SK-N-SH (cell line): ENCODE measurements at regions not wholly inside any gene's neighbourhood (a gene's known extent, or its start where the extent isn't known, plus 50 kb on each side); places are given as distances from the start of the nearest gene placed in this dataset.

Source experiments
- CTCF ChIA-PET: fragments of 300-600, 350-600 bp; formaldehyde crosslinking; extraction: SDS; loops from one replicate; lab custom pipeline; 2021; lab: Yijun Ruan, JAX
- POLR2A ChIA-PET: fragments of 350-600 bp; sonication (Branson Sonifier 250); formaldehyde crosslinking; extraction: SDS; loops from one replicate; lab custom pipeline; 2020; ENCODE audit warnings: antibody characterized with exemption, inconsistent platforms; lab: Yijun Ruan, JAX
- DNase-seq: peaks from one replicate; pipeline ENCODE4 v3.0.0; 2012
- H2AFZ ChIP-seq: fragments of 200-600 bp; sonication (generic); 2 replicates; pipeline ENCODE4 v1.8.1; 2016; ENCODE audit warnings: antibody characterized with exemption, mild to moderate bottlenecking, low read depth
- H3F3A ChIP-seq: fragments of 200-600 bp; sonication (generic); replicated peaks from 2 replicates; pipeline ENCODE3; 2016; ENCODE audit warnings: antibody characterized with exemption, mild to moderate bottlenecking; ENCODE audit not compliant: insufficient read depth
- H3K27ac ChIP-seq, 2 experiments: fragments of 200-500 bp in 1 of 2; fragments of 200-600 bp in 1 of 2; sonication (Bioruptor generic) in 1 of 2; sonication (generic), shearing (Covaris generic) in 1 of 2; 2 replicates each; pipeline versions ENCODE4 v1.5.1 to v1.6.1; 2014 to 2016; ENCODE audit warnings: low read depth in 2 of 2, inconsistent platforms in 1 of 2, low read length in 1 of 2, mild to moderate bottlenecking in 1 of 2, mixed read lengths in 1 of 2
- H3K27me3 ChIP-seq: fragments of 200-600 bp; sonication (generic), shearing (Covaris generic); 2 replicates; pipeline ENCODE4 v1.6.1; 2016; ENCODE audit warnings: mixed run types; ENCODE audit not compliant: insufficient read depth
- H3K36me3 ChIP-seq, 2 experiments: fragments of 200-500 bp in 1 of 2; fragments of 200-600 bp in 1 of 2; sonication (Bioruptor generic) in 1 of 2; sonication (generic) in 1 of 2; replicated peaks in 1 of 2; 2 replicates each; pipeline versions ENCODE3 to v1.5.1; 2014 to 2016; ENCODE audit warnings: low read length in 1 of 2, mild to moderate bottlenecking in 1 of 2; ENCODE audit not compliant: insufficient read depth in 2 of 2, control insufficient read depth in 1 of 2
- H3K4me1 ChIP-seq, 2 experiments: fragments of 200-500 bp in 1 of 2; fragments of 200-600 bp in 1 of 2; sonication (Bioruptor generic) in 1 of 2; sonication (generic), shearing (Covaris generic) in 1 of 2; 2 replicates each; pipeline versions ENCODE4 v1.5.1 to v1.6.1; 2014 to 2016; ENCODE audit warnings: low read depth in 1 of 2, low read length in 1 of 2, mixed run types in 1 of 2; ENCODE audit not compliant: insufficient read depth in 2 of 2, control insufficient read depth in 1 of 2
- H3K4me2 ChIP-seq: fragments of 200-600 bp; sonication (generic), shearing (Covaris generic); 2 replicates; pipeline ENCODE4 v1.6.1; 2017; ENCODE audit warnings: mixed run types
- H3K4me3 ChIP-seq, 2 experiments: fragments of 200-500 bp in 1 of 2; fragments of 200-600 bp in 1 of 2; sonication (Bioruptor generic) in 1 of 2; sonication (generic), shearing (Covaris generic) in 1 of 2; 2 replicates each; pipeline versions ENCODE4 v1.5.1 to v1.8.1; 2014 to 2016; ENCODE audit warnings: low read depth in 2 of 2, inconsistent platforms in 1 of 2, low read length in 1 of 2, mild to moderate bottlenecking in 1 of 2, mixed read lengths in 1 of 2, moderate library complexity in 1 of 2
- H3K79me2 ChIP-seq: fragments of 200-600 bp; sonication (generic); 2 replicates; pipeline ENCODE4 v1.8.1; 2017; ENCODE audit warnings: mild to moderate bottlenecking; ENCODE audit not compliant: insufficient read depth
- H3K9ac ChIP-seq: fragments of 200-600 bp; sonication (generic); 2 replicates; pipeline ENCODE4 v1.6.1; 2017; ENCODE audit warnings: mixed run types
- H3K9me2 ChIP-seq: fragments of 200-600 bp; sonication (generic); 2 replicates; pipeline ENCODE4 v1.6.1; 2017; ENCODE audit warnings: mixed run types
- H3K9me3 ChIP-seq: fragments of 200-600 bp; sonication (generic); 2 replicates; pipeline ENCODE4 v1.6.1; 2017; ENCODE audit warnings: mixed run types, mild to moderate bottlenecking, moderate library complexity
- H4K20me1 ChIP-seq: fragments of 200-600 bp; sonication (generic); 2 replicates; pipeline ENCODE4 v1.6.1; 2017; ENCODE audit warnings: mild to moderate bottlenecking, mixed run types; ENCODE audit not compliant: insufficient read depth
- CTCF ChIP-seq: fragments of 200-600 bp; sonication (generic); IDR thresholded peaks from 2 replicates; pipeline ENCODE4 v1.6.1; 2017; ENCODE audit warnings: antibody characterized with exemption, mild to moderate bottlenecking, moderate library complexity
- ELF1 ChIP-seq: IDR thresholded peaks from 2 replicates; pipeline ENCODE4 v1.4.0; 2012
- EZH2phosphoT487 ChIP-seq: fragments of 200-600 bp; sonication (generic); IDR thresholded peaks from 2 replicates; pipeline ENCODE4 v1.6.1; 2017; ENCODE audit warnings: low read depth, mixed run types, mild to moderate bottlenecking, antibody characterized with exemption, moderate library complexity, borderline replicate concordance
- FOXJ3 ChIP-seq: sonication (generic); formaldehyde crosslinking; IDR thresholded peaks from 2 replicates; pipeline ENCODE4 v1.5.1; 2020; ENCODE audit warnings: mild to moderate bottlenecking, missing genetic modification reagents
- GABPA ChIP-seq: IDR thresholded peaks from 2 replicates; pipeline ENCODE4 v1.4.0; 2012; ENCODE audit warnings: low read depth, mild to moderate bottlenecking
- GATA2 ChIP-seq: sonication (generic); formaldehyde crosslinking; IDR thresholded peaks from 2 replicates; pipeline ENCODE4 v1.5.0; 2020; ENCODE audit warnings: mild to moderate bottlenecking, missing genetic modification reagents
- MAX ChIP-seq: IDR thresholded peaks from 2 replicates; pipeline ENCODE4 v1.4.0; 2012; ENCODE audit warnings: low read depth
- MEF2A ChIP-seq: IDR thresholded peaks from 2 replicates; pipeline ENCODE4 v1.4.0; 2012; ENCODE audit warnings: low read depth, borderline replicate concordance
- MXI1 ChIP-seq: IDR thresholded peaks from 2 replicates; pipeline ENCODE4 v1.6.1; 2012; ENCODE audit warnings: mild to moderate bottlenecking, low read depth, low read length, improper control_type of control experiment
- NFIC ChIP-seq: IDR thresholded peaks from 2 replicates; pipeline ENCODE4 v1.4.0; 2012; ENCODE audit warnings: borderline replicate concordance
- NRF1 ChIP-seq: IDR thresholded peaks from 2 replicates; pipeline ENCODE4 v1.6.1; 2012; ENCODE audit warnings: low read depth, mild to moderate bottlenecking, low read length
- RAD21 ChIP-seq: IDR thresholded peaks from 2 replicates; pipeline ENCODE4 v1.6.1; 2012; ENCODE audit warnings: mild to moderate bottlenecking, low read length
- RCOR1 ChIP-seq: fragments of 150-350 bp; IDR thresholded peaks from 2 replicates; pipeline ENCODE4 v1.6.1; 2017; ENCODE audit warnings: antibody characterized with exemption, low read length
- SIN3A ChIP-seq: IDR thresholded peaks from 2 replicates; pipeline ENCODE4 v1.6.1; 2012; ENCODE audit warnings: low read depth, mild to moderate bottlenecking, low read length, moderate library complexity, borderline replicate concordance
- TCF12 ChIP-seq: IDR thresholded peaks from 2 replicates; pipeline ENCODE4 v1.4.0; 2012
- TEAD4 ChIP-seq: IDR thresholded peaks from 2 replicates; pipeline ENCODE4 v1.4.0; 2012; ENCODE audit warnings: mild to moderate bottlenecking, borderline replicate concordance; ENCODE audit not compliant: insufficient read depth
- USF2 ChIP-seq: fragments of 150-350 bp; IDR thresholded peaks from 2 replicates; pipeline ENCODE4 v1.6.1; 2017; ENCODE audit warnings: antibody characterized with exemption, low read length, low read depth, borderline replicate concordance
- ZBTB33 ChIP-seq: IDR thresholded peaks from 2 replicates; pipeline ENCODE4 v1.4.0; 2012; ENCODE audit warnings: low read depth, borderline replicate concordance
- WGBS: methylation state at CpG from one replicate; pipeline ENCODE4 v1.1.6; 2017; ENCODE audit warnings: low lambda C conversion rate; 5-methylcytosine and 5-hydroxymethylcytosine counted together

- CTCF ChIA-PET, result no interaction called here
- Histone ChIP-seq H3K9me3 (no peaks in the 10 kb centered on the region), H3K9me2 (no peaks in the 10 kb centered on the region), H3K9ac (no peak overlapping the region), H3K27ac (no peak overlapping the region), H3K27me3 (peaks cover 4% of the 10 kb centered on the region; the same call in 1 of the 2 replicates), H3K4me3 (no peak overlapping the region), H3K4me2 (no peak overlapping the region), H3F3A (peaks cover 12% of the 10 kb centered on the region), H2AFZ (no peak overlapping the region), H4K20me1 (no peaks in the 10 kb centered on the region), H3K36me3 (no peaks in the 10 kb centered on the region), H3K79me2 (no peaks in the 10 kb centered on the region), H3K4me1 (peaks cover 0 to 12% of the 10 kb centered on the region in 2 experiments; a peak in 3 of 4 replicates)
- DNase-seq, result no peak
- no peak for TF ChIP-seq GABPA
- no peak for TF ChIP-seq TCF12
- TF ChIP-seq ELF1, result no peak
- TF ChIP-seq NFIC, result no peak
- TF ChIP-seq FOXJ3, result no peak
- TF ChIP-seq TEAD4, result no peak
- TF ChIP-seq MXI1, result no peak
- no peak for TF ChIP-seq MAX
- TF ChIP-seq RCOR1, result no peak
- no peak for TF ChIP-seq ZBTB33
- no peak for TF ChIP-seq USF2
- TF ChIP-seq CTCF, result no peak
- no peak for TF ChIP-seq RAD21
- no peak for TF ChIP-seq NRF1
- no peak for TF ChIP-seq SIN3A
- TF ChIP-seq MEF2A, result no peak
- TF ChIP-seq EZH2phosphoT487, result no peak
- no peak for TF ChIP-seq GATA2 (CRISPR knock-in tag)
- WGBS, result 48% methylated on average over 2 of the region's 2 CpGs
- POLR2A ChIA-PET, result no interaction called here
Observed at GRCh38 chr9:108553111-108553635, 302.6 kb downstream of the ACTL7B start.
